ENCODE measurements at regions not wholly inside any gene's neighbourhood (a gene's known extent, or its start where the extent isn't known, plus 50 kb on each side); places are given as distances from the start of the nearest gene placed in this dataset.

- H3K4me3 ChIP-seq (replicated peaks in 1 of 3; ENCODE audit: insufficient read depth in 1 of 3, low read depth in 1 of 3, low read length in 3 of 3), result no peak overlapping the region
- no peaks in the 10 kb centered on the region for H4K20me1 ChIP-seq (replicated peaks; ENCODE audit: control insufficient read depth, extremely low read depth, insufficient read depth, low read length)
- ChIA-PET CTCF (no interaction called here), POLR2A (no interaction called here)
- FAIRE-seq (no peak), DNase-seq (ENCODE audit: low read depth, low spot score) (no peak)
- intact Hi-C loops (cut with micrococcal nuclease), result no loop called here
- no peak overlapping the region for H2AFZ ChIP-seq (ENCODE audit: low read depth, low read length)
- TF ChIP-seq FOS (IDR thresholded peaks at IDR 0.05; ENCODE audit: borderline replicate concordance, insufficient read depth, low read length), result no peak
- TF ChIP-seq POLR2A (IDR thresholded peaks at IDR 0.05; ENCODE audit: low read depth, low read length), result no peak
- no peak for TF ChIP-seq POLR2AphosphoS5 (IDR thresholded peaks at IDR 0.05; ENCODE audit: insufficient read depth, low read depth, low read length)
- TF ChIP-seq CTCF (IDR thresholded peaks at IDR 0.05; ENCODE audit: extremely low read depth in 1 of 2, insufficient read depth in 1 of 2, low read depth in 1 of 2, low read length in 2 of 2), result no peak
- no peak for TF ChIP-seq EZH2 (IDR thresholded peaks at IDR 0.05; ENCODE audit: borderline replicate concordance, low read depth, low read length, severe bottlenecking)
- H3K36me3 ChIP-seq (ENCODE audit: control insufficient read depth in 2 of 2, extremely low read depth in 1 of 2, insufficient read depth in 2 of 2, low read length in 2 of 2), result no peaks in the 10 kb centered on the region
- H3K27me3 ChIP-seq (ENCODE audit: control insufficient read depth in 2 of 2, insufficient read depth in 2 of 2, low read length in 2 of 2), result no peaks in the 10 kb centered on the region
- BruUV-seq (replicated peaks), result no TSS peak
- no peak overlapping the region for H3K27ac ChIP-seq (ENCODE audit: insufficient read depth, low read depth, low read length)
- H3K4me1 ChIP-seq (ENCODE audit: control insufficient read depth, extremely low read depth, insufficient read depth, low read length), result peaks cover 7% of the 10 kb centered on the region
- dilution Hi-C loops (cut with MboI; ENCODE audit: extremely low pct_ligation_motif_present, low sequenced_read_pairs), result no loop called here
- no peaks in the 10 kb centered on the region for H3K9me1 ChIP-seq (replicated peaks; ENCODE audit: control insufficient read depth, extremely low read depth, insufficient read depth, low read length)
- H3K9ac ChIP-seq (replicated peaks; ENCODE audit: extremely low read depth, insufficient read depth, low read length), result no peak overlapping the region
- H3K79me2 ChIP-seq (ENCODE audit: control insufficient read depth, insufficient read depth, low read length), result no peaks in the 10 kb centered on the region
- H3K4me2 ChIP-seq (ENCODE audit: insufficient read depth, low read length), result no peak overlapping the region
- H3K9me3 ChIP-seq (replicated peaks; ENCODE audit: control insufficient read depth, insufficient read depth, low read length), result no peaks in the 10 kb centered on the region
Measured at GRCh38 chr5:125081101-125081500, 334.7 kb upstream of the ZNF608 start.

- intact Hi-C loops (cut with micrococcal nuclease), result no loop called here
- Histone ChIP-seq H3K36me3 (ENCODE audit: control insufficient read depth in 2 of 2, extremely low read depth in 1 of 2, insufficient read depth in 2 of 2, low read length in 2 of 2) (no peaks in the 10 kb centered on the region), H3K4me1 (ENCODE audit: control insufficient read depth, extremely low read depth, insufficient read depth, low read length) (peaks cover 7% of the 10 kb centered on the region), H2AFZ (ENCODE audit: low read depth, low read length) (no peak overlapping the region), H3K79me2 (ENCODE audit: control insufficient read depth, insufficient read depth, low read length) (no peaks in the 10 kb centered on the region), H3K9ac (replicated peaks; ENCODE audit: extremely low read depth, insufficient read depth, low read length) (no peak overlapping the region), H3K27ac (ENCODE audit: insufficient read depth, low read depth, low read length) (no peak overlapping the region), H4K20me1 (replicated peaks; ENCODE audit: control insufficient read depth, extremely low read depth, insufficient read depth, low read length) (no peaks in the 10 kb centered on the region), H3K4me3 (replicated peaks in 1 of 3; ENCODE audit: insufficient read depth in 1 of 3, low read depth in 1 of 3, low read length in 3 of 3) (no peak overlapping the region), H3K9me1 (replicated peaks; ENCODE audit: control insufficient read depth, extremely low read depth, insufficient read depth, low read length) (no peaks in the 10 kb centered on the region), H3K9me3 (replicated peaks; ENCODE audit: control insufficient read depth, insufficient read depth, low read length) (no peaks in the 10 kb centered on the region), H3K27me3 (ENCODE audit: control insufficient read depth in 2 of 2, insufficient read depth in 2 of 2, low read length in 2 of 2) (no peaks in the 10 kb centered on the region), H3K4me2 (ENCODE audit: insufficient read depth, low read length) (no peak overlapping the region)
- POLR2A ChIA-PET, result no interaction called here
- TF ChIP-seq POLR2AphosphoS5 (IDR thresholded peaks at IDR 0.05; ENCODE audit: insufficient read depth, low read depth, low read length), result no peak
- no peak for TF ChIP-seq CTCF (IDR thresholded peaks at IDR 0.05; ENCODE audit: extremely low read depth in 1 of 2, insufficient read depth in 1 of 2, low read depth in 1 of 2, low read length in 2 of 2)
- no peak for TF ChIP-seq FOS (IDR thresholded peaks at IDR 0.05; ENCODE audit: borderline replicate concordance, insufficient read depth, low read length)
- TF ChIP-seq GATA2 (IDR thresholded peaks at IDR 0.05; ENCODE audit: insufficient read depth, insufficient read length, low read depth, low read length), result no peak
- TF ChIP-seq POLR2A (IDR thresholded peaks at IDR 0.05; ENCODE audit: low read depth, low read length), result no peak
- CTCF ChIA-PET, result no interaction called here
- dilution Hi-C loops (cut with MboI; ENCODE audit: extremely low pct_ligation_motif_present, low sequenced_read_pairs), result no loop called here
- FAIRE-seq, result no peak
- BruUV-seq (replicated peaks), result no TSS peak
- DNase-seq (ENCODE audit: low read depth, low spot score), result no peak
Measured at GRCh38 chr5:125083981-125084380, 337.5 kb upstream of the ZNF608 start.

Measured in endothelial cell of umbilical vein (primary cell).